ENCODE measurements at regions not wholly inside any gene's neighbourhood (a gene's known extent, or its start where the extent isn't known, plus 50 kb on each side); places are given as distances from the start of the nearest gene placed in this dataset.

GRCh38 chr1:172941945-172942344 lies 108.8 kb downstream of the TNFSF18 start:
- TF ChIP-seq CTCF (conservative IDR thresholded peaks at IDR 0.05) (no peak), ZFX (IDR thresholded peaks at IDR 0.05) (no peak)
